ENCODE measurements at regions not wholly inside any gene's neighbourhood (a gene's known extent, or its start where the extent isn't known, plus 50 kb on each side); places are given as distances from the start of the nearest gene placed in this dataset.

DNA sequence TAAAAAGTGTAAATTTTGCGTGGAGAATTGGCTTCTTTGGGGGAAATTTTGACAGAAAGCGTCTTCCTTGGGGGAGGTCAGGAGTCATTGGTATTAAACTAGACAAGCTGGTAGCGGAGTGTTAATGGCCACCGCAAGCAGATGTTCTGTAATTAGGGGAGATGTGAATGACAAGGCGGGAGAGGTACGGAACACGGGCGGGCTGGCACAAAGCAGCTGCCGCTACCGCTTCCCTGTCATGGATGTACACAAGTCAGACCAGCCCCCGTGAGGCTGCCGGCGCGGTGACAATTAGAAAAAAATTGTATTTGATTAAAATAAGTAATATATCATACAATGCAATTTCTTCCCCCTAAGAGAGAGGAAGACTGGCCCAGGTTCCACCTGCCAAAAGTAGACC, 501.6 kb downstream of the VRK1 start:
- no peak for DNase-seq (ENCODE audit: low read depth)

DNA sequence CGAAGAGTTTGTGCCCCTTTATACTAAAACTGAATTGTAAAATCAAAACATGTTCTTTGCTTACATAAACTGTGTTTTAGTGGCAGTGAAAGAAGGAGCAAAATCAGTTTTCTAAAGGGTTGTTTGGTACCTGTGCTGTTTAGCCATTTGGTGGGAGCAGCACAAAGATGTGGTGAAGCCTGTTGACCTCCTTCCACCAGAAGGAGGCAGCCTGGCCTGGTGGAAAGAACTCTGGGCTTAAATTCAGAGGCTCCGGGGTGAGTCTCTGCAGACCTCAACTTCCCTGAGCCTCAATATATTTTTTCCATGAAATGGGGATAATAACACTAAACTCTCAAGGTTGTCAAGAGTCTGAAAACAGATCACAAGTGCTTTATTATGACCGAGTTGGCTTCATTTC, 502.5 kb downstream of the VRK1 start:
- no peak for DNase-seq (ENCODE audit: low read depth)

DNA sequence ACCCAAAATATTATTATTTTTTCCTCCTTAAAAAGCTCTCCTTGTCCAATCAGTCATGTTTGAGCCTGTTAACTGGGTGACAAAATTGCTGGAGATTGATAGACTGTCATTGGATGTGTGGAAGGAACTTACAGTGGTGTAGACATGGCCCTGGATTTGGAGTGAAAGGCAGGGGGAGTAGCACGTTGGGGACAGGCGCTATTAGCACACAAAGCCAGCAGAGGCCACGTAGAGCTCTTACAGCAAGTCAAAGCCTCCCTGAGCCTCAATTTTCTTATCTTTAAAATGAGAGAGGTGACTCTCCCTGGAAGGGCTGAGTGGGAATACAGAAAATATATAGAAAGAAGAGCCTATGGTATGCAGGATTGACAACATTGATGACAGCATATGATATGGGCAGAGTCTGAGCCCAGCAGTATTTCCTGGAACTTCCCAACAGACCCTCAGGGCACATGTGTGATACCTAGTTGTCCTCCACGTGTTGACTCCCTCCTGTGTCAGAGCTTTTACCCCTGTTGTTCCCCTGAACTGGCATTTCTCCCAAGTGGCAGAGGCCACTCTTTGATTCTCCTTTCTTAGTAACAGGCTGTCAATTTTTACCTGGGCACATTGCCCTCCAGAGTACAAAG, 504.9 kb downstream of the VRK1 start:
- DNase-seq (ENCODE audit: low read depth) = no peak

DNA sequence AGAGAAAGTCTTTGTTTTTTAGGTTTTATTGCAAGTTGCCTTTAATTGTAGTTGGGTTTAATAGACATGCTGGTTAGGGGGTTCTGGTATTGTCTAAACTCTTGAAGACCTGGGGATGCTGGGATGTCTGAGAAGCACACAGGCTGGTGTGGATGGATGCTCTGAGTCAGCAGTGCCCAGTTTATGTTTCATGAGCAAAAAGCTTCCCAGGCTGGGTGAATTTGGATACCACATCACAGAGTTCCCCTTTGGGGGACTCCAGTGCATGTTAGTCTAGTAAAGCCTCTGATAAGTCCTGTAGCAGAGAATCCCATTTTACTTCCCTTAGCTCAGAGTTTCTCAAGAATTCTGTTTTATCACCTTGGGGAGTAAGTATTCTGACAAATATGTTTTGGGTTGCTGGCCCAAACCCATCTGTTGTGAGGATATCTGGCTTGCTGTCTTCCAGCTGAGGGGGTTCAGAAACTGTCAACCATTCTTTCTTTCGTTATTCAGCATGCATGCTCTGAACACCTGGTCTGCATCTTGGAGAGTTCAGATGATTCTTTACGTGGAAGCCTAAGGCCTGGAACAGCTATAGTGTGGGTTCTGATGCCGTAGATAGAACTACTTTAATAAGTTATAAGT, 509.1 kb downstream of the VRK1 start:
- no peak for DNase-seq (ENCODE audit: low read depth)

DNA sequence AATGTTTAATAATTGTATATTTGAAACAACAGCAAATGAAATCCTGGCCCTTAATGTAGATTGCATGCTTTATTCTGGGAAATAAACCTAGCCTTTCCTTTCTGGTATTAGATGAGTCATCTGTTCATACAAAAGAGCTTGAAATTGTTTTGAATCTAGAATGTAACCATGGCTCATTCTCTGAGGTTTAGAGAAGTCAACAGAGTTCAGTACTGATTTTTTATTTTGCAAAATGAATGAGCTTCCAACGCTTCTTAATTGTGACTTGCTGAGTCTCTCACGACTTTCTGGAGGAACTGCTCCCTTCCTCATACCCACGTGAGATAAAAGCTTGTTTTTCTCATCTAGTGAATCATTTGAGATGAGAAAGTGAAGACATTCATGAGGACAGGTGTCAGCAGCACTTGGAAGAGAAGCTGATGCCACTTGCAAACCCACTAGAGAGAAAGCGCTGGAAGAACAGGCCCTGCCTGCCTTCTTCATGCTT, 509.6 kb downstream of the VRK1 start:
- DNase-seq (ENCODE audit: low read depth) = no peak

DNA sequence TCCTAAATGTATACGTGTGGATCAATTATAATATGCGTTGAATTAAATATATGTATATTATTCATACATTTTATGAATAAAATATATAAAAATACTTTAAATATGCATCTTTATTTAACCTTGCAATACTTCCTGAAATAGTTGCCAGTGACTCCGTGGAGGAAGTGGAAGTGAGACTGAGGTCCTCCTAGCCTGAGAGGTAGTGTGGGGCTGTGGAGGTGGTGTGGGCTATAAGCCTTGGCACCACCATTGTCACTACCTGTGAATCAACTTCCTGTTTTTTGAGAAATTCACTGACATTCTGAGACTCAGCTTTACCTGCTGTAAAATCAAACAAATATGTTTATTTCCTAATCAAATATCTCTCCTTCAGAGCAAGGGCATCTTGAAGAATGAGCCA, 514.2 kb downstream of the VRK1 start:
- no peak for DNase-seq (ENCODE audit: low read depth)

DNA sequence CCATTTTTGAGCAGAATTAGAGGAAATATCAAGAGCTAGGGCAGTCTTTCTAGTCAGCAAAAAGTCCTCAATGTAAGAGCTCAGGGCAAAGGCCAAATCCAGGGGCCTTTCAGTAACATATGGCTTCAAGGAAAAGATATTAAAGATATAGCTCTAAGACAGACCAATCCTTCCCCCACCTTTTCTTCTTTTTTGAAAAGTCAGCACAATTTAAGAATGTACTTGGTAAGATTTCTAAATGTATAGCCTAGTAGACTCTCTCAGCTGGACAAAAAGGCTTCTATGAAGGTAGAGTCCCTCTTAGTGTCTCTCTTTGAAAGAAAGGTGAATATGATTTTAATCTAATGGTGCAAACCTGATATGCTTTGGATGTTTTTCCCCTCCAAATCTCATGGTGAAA, 515.7 kb downstream of the VRK1 start:
- DNase-seq (ENCODE audit: low read depth) = no peak

DNA sequence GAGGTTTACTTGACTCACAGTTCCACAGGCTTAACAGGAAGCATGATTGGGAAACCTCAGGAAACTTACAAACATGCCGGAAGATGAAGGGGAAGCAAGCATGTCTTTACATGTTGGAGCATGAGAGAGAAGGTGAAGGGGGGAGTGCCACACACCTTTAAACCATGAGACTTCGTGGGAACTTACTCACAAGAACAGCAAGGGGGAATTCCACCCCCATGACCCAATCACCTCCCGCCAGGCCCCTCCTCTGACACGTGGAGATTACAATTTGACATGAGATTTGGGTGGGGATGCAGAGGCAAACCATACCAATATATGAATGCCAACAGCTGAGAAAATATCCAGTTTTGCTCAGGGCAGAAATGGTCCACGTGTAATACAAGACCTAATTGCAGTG, 518.6 kb downstream of the VRK1 start:
- DNase-seq (ENCODE audit: low read depth) = no peak

DNA sequence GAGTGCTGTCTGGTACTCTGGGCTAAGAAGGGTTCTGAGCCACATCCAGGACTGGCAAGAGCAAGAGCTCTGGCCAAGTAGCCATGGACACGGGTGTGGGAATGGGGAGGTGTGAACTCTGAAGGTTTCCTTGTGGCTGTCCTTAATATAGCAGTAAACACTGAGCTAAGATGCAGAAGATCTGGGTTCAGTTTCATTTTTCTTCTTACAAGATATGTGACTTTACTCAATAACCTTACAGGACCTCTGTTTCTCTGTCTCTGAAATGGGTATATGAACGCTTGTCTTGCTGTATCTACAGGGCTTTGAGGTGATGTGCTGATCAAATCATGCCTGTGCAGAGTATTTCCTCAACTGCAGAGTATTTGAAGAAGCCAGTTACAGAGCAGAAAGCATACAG, 521.2 kb downstream of the VRK1 start:
- no peak for DNase-seq (ENCODE audit: low read depth)

DNA sequence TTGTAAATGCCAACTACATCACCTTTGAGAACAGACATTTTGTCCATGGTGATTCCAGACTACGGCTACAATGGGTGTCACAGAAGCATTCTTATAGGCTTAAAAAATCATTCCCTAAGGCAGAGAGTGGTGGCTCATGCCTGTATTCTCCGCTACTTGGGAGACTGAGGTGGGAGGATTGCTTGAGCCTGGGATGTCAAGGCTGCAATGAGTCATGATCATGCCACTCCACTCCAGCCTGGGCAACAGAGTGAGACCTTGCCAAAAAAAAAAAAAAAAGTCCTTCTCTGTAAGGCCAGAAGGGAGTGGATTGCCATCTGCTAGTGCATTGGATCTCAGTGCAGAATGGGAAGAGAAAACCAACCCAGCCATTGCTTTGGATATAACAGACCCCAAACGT, 522.5 kb downstream of the VRK1 start:
- no peak for DNase-seq (ENCODE audit: low read depth)

DNA sequence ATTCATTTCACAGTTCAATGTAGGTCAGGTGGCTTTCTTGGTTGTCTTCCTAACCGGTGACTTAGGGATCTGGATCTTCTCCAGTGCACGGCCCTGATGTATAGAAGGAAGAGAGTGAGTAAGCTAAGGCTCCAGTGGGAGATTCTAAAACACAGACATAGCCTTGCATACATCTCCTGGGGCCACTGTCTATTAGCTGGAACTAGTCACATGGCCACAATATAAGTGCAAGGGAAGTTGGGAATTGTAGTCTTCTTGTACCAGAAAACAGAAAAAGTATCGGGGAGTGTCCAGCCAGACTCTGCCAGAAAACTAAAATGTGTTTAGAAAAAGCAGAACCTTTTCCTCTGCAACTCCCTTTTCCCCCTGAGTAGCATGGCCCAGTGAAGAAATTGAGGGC, 531.6 kb downstream of the VRK1 start:
- DNase-seq (ENCODE audit: low read depth) = no peak

DNA sequence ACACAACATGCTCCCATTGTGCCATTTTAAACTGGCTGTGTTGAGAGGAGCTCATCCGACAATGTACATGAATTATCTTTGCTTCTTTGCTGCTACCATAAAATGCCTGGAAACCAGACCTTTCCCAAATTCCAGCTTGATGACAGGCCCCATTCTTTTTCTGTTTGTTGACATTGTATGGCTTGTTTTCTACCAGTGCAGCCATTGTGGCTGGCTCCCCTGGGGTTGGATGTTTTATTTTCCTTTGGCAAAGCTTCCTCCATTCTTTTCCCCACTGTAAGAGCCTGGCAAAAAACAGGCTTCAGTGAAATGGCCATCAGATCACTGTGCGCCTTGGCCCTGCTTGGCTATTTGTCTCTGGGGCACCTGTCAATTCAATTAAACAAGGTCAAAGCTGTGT, 532.5 kb downstream of the VRK1 start:
- no peak for DNase-seq (ENCODE audit: low read depth)

DNA sequence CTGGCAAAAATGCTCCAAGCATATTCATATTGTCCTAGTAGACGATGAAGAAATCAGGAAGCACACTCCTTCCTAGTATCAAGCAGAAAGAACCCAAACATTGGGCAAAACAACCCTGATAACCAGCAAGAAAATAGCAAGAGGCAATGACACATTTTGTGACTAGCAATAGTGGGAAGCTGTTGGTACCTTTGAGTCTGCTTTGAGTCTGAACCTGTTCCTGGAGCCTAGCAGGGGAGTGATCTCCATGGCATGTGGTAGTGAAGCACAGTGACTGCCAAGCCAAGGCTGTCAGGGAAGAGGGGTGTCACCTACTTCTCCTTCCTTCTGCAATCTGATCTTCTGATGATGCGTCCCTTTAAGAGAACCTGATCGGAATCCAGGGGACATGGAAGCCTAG, 533.9 kb downstream of the VRK1 start:
- no peak for DNase-seq (ENCODE audit: low read depth)

DNA sequence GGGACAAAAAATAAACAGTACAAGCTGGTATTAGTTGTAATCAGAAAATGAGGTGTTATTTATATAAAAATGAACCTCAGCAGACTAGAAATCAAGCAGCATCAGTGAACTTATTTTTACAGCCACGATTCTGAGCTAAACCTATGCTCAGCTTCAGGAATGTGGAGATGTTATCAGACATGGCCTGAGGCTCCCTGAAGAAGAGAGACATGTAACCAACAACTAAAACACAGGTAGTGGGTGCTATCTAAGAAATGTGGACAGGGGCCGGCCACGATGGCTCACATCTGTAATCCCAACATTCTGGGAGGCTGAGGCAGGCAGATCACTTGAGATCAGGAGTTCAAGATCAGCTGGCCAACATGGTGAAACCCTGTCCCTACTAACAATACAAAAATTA, 534.3 kb downstream of the VRK1 start:
- DNase-seq (ENCODE audit: low read depth) = no peak

DNA sequence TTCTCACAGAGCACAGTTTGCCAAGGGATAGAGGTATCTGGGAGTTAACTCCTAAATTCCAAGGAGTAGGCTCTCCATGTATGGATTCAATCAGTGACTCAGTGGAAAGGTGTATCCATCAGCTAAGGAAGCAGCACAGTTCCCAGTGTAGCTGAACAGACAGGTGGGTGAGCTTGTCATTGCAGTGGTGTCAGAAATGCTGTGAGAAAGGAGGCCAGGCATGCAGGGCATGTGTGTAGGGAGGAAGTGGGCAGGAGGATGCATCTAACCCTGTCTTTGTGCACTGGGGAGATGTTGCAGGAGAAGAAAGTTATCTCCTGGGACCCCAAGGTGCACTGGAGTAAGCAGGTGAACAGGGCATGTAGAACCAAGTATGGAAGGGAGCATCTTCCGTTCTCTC, 539.0 kb downstream of the VRK1 start:
- no peak for DNase-seq (ENCODE audit: low read depth)

DNA sequence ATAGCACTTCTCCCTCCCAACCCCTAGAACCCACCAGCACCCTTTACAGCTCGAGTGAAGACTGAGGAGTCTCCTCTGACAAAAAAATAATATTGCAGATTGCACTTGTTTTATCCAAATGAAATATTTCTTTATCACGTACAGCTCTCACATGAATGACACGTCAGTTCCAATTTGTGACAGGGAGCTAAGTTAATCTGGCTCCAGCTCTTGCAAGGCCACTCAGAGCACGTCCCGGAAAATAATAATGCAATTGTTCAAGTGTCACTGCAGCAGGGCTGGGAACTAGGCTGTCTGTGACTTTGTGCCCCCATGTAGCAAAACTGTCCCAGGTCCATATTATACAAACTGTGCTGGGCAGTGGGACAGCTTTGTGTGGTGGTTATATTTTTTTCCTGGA, 539.6 kb downstream of the VRK1 start:
- DNase-seq (ENCODE audit: low read depth) = no peak

DNA sequence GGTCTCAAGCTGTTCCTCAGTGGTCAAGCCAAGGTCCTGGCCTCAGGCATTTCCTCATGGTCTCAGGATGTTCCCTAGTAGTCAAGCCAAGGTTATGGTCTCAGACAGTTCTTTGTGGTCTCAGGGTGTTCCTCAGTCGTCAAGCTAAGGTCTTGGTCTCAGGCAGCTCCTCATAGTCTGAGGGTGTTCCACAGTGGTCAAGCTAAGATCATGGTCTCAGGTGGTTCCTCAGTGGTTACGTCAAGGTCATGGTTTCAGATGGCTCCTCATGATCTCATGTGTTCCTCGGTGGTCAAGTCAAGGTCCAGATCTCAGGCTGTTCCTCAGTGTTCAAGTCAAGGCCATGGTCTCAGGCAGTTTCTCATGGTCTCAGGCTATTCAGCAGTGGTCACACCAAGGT, 540.1 kb downstream of the VRK1 start:
- DNase-seq (ENCODE audit: low read depth) = no peak

DNA sequence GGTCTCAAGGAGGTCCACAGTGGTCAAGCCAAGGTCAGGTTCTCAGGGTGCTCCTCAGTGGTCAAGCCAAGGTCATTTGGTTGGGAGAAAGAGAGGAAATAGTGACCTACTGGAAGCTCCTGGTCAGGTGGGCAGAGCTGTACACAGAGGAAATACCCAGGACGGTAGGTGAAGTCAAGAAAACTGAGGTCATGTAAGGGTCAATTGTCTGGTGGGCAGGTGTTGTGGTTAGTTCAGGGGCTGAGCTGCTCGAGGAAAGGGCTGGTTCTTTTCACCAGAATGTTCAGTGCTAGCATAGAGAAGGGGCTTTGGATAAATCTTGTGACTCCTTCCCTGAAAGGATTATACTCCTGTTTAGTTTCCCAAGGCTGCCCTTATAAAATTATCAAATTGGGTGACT, 540.5 kb downstream of the VRK1 start:
- no peak for DNase-seq (ENCODE audit: low read depth)

DNA sequence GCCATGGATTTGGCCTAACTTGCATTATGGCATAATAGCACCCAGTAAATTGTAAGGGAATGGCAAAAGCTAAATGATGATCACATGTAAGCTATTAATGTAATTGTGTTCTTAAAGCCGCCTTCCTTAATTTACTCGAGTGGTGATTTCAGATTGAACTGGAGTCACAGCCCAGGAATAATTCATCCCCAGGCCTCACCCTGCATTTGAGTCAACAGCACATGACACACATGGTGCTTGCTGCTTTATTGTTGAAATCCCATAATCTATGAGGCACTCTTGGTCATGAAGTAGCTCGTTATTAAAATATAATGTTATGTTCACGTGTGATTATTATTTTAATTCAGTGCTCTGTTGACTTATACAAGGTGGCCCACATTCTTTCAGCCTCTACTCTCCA, 547.5 kb downstream of the VRK1 start:
- no peak for DNase-seq (ENCODE audit: low read depth)

DNA sequence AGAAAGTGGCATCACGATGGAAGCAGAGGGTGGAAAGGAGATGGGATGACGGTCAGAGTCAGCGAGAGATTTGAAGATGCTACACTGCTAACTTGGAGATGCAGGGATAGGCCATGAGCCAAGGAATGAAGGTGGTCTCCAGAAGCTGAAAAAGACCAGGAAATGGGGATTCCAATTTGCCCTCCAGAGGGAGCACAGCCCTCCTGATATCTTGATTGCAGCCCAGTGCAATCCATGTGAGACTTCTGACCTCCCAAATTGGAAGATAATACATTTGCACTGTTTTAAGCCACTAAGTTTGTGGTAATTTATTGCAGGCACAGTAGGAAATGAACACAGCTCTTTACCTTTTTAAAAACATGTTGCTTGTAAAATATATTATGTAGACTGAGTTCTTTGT, 549.5 kb downstream of the VRK1 start:
- DNase-seq (ENCODE audit: low read depth) = no peak

DNA sequence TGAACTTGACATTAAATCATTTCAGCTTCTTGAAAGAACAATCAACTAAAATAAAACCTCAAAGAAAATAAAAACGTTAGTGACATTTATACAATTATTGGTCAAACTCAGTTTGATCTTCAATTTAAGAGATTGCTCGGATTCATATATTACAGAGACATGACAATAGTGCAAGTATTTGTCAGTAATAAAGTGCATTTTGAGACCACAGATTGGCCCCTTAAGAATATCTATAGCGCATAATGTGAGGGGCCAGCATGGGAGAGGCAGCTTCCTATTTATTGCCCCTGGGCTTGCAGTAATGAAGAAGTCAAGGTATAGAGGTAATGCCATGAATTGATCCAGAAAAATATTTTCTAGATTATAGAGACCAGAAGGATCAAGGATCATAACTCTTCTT, 552.3 kb downstream of the VRK1 start:
- no peak for DNase-seq (ENCODE audit: low read depth)

DNA sequence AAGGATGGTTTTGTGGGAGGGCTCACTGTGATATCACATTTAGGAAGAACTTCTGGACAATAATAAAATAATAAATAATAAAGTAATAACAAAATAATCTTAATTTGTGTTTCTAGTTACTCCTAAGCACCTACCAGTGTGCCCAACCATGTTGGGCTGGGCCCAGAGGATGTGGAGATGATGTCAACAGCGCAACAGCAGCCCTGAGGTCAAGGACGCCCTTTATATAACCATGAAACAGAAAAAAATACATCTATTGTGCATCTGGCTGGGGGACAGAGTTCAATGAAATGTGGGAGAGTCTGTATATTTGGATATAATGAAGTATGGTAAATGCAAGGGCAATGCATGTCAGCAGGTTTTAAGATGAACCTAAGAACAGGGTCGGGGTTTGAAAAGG, 552.8 kb downstream of the VRK1 start:
- DNase-seq (ENCODE audit: low read depth) = no peak

DNA sequence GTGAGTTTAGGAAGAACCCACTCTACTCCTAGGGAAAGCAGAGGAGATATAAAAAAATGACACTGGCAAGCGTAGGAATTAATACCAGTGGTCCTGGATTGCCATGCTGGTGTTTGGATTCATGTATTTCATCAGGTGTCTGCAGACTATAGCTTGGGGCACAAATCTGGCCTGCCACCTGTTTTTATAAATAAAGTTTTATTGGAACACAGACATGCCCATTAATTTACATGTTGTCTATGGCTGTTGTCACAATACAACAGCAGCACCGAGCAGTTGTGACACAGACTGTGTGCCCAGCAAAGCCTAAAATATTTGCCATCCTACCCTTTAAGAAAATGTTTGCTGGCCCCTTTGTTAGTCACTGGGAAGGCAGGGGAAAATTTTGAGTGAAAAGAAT, 553.2 kb downstream of the VRK1 start:
- no peak for DNase-seq (ENCODE audit: low read depth)
